Endodermal cell (in vitro differentiated cells): ENCODE measurements at regions not wholly inside any gene's neighbourhood (a gene's known extent, or its start where the extent isn't known, plus 50 kb on each side); places are given as distances from the start of the nearest gene placed in this dataset.

Experiments
- DNase-seq: peaks from one replicate; pipeline ENCODE4 v3.0.0-alpha.2; 2017
- H3K27ac ChIP-seq: 2 replicates; pipeline ENCODE4 v1.5.1; 2013; ENCODE audit warnings: mild to moderate bottlenecking, low read depth, low read length, moderate library complexity
- H3K27me3 ChIP-seq: 2 replicates; pipeline ENCODE4 v1.6.1; 2013; ENCODE audit warnings: mild to moderate bottlenecking, low read length, moderate library complexity; ENCODE audit not compliant: insufficient read depth, control insufficient read depth, poor library complexity, severe bottlenecking
- H3K36me3 ChIP-seq: 2 replicates; pipeline ENCODE4 v1.7.0; 2013; ENCODE audit warnings: mild to moderate bottlenecking, low read length, moderate library complexity; ENCODE audit not compliant: control insufficient read depth, insufficient read depth
- H3K4me1 ChIP-seq: one replicate; pipeline ENCODE4 v1.7.0; 2013; ENCODE audit warnings: low read length; ENCODE audit not compliant: control insufficient read depth, insufficient read depth
- H3K4me3 ChIP-seq: 2 replicates; pipeline ENCODE4 v1.5.1; 2013; ENCODE audit warnings: mild to moderate bottlenecking, low read length, moderate library complexity
- H3K9ac ChIP-seq: 2 replicates; pipeline ENCODE4 v1.6.1; 2013; ENCODE audit warnings: mild to moderate bottlenecking, low read length, moderate library complexity; ENCODE audit not compliant: poor library complexity, severe bottlenecking; ENCODE audit errors: extremely low read depth
- H3K9me3 ChIP-seq: 2 replicates; pipeline ENCODE4 v1.6.1; 2013; ENCODE audit warnings: mild to moderate bottlenecking, low read length, moderate library complexity; ENCODE audit not compliant: control insufficient read depth
- H3K27ac Mint-ChIP-seq: 2 replicates; pipeline ENCODE4 v1.8.0; 2020; ENCODE audit warnings: mixed read lengths
- H3K27me3 Mint-ChIP-seq: 2 replicates; pipeline ENCODE4 v1.8.0; 2021; ENCODE audit warnings: mild to moderate bottlenecking, mixed read lengths; ENCODE audit not compliant: insufficient read depth
- H3K36me3 Mint-ChIP-seq: 2 replicates; pipeline ENCODE4 v1.8.0; 2020; ENCODE audit warnings: low read depth, mixed read lengths
- H3K4me1 Mint-ChIP-seq: 2 replicates; pipeline ENCODE4 v1.8.0; 2020; ENCODE audit warnings: mixed read lengths
- H3K4me3 Mint-ChIP-seq: 2 replicates; pipeline ENCODE4 v1.8.0; 2020; ENCODE audit warnings: mild to moderate bottlenecking, moderate library complexity, mixed read lengths
- H3K9me3 Mint-ChIP-seq: 2 replicates; pipeline ENCODE4 v1.8.0; 2020; ENCODE audit warnings: mild to moderate bottlenecking, mixed read lengths
- CTCF ChIP-seq: fragments of 200-600 bp; sonication (generic); conservative IDR thresholded peaks from 2 replicates; pipeline ENCODE4 v1.5.0; 2021; ENCODE audit warnings: antibody characterized with exemption, mild to moderate bottlenecking
- WGBS, 2 experiments: methylation state at CpG; one replicate each; pipeline versions ENCODE4 v1.1.5 to v1.1.7; 2013; ENCODE audit warnings: missing lambda C conversion rate in 2 of 2, mixed read lengths in 1 of 2; ENCODE audit not compliant: insufficient coverage in 1 of 2, insufficient read length in 1 of 2; 5-methylcytosine and 5-hydroxymethylcytosine counted together

GRCh38 chr18:25496544-25496943, 144.6 kb upstream of the ZNF521 start:
- TF ChIP-seq CTCF = no peak
- Mint-ChIP-seq H3K4me1 (peaks cover 14% of the 10 kb centered on the region), H3K27ac (no peak overlapping the region), H3K27me3 (peaks cover 2% of the 10 kb centered on the region), H3K36me3 (no peaks in the 10 kb centered on the region), H3K4me3 (no peak overlapping the region), H3K9me3 (peaks cover 7% of the 10 kb centered on the region)
- 45 to 100% methylated on average over 1 to 2 of the region's 2 CpGs for WGBS, 2 experiments
- Histone ChIP-seq H3K9ac (no peak overlapping the region), H3K9me3 (peaks cover 26% of the 10 kb centered on the region), H3K4me1 (no peaks in the 10 kb centered on the region), H3K36me3 (no peaks in the 10 kb centered on the region), H3K27me3 (no peaks in the 10 kb centered on the region), H3K4me3 (no peak overlapping the region), H3K27ac (no peak overlapping the region)
- no peak for DNase-seq

- Mint-ChIP-seq H3K9me3 (peaks cover 7% of the 10 kb centered on the region), H3K27ac (no peak overlapping the region), H3K36me3 (no peaks in the 10 kb centered on the region), H3K4me3 (no peak overlapping the region), H3K27me3 (peaks cover 2% of the 10 kb centered on the region), H3K4me1 (peaks cover 14% of the 10 kb centered on the region)
- peaks cover 26% of the 10 kb centered on the region for H3K9me3 ChIP-seq
- no peaks in the 10 kb centered on the region for H3K27me3 ChIP-seq
- TF ChIP-seq CTCF = no peak
- H3K4me1 ChIP-seq = no peaks in the 10 kb centered on the region
- no peak overlapping the region for H3K27ac ChIP-seq
- H3K9ac ChIP-seq = no peak overlapping the region
- no peak overlapping the region for H3K4me3 ChIP-seq
- H3K36me3 ChIP-seq = no peaks in the 10 kb centered on the region
- DNase-seq = no peak
- WGBS, 2 experiments = 78 to 100% methylated on average over 1 of the region's 1 CpG
These were observed 143.6 kb upstream of the ZNF521 start for GRCh38 chr18:25495606-25496005.

GRCh38 chr18:25494888-25495287, 142.9 kb upstream of the ZNF521 start:
- no peak for DNase-seq
- H3K27me3 Mint-ChIP-seq = peaks cover 2% of the 10 kb centered on the region
- Histone ChIP-seq H3K36me3 (no peaks in the 10 kb centered on the region), H3K9ac (no peak overlapping the region), H3K27me3 (no peaks in the 10 kb centered on the region), H3K27ac (no peak overlapping the region), H3K4me1 (no peaks in the 10 kb centered on the region), H3K4me3 (no peak overlapping the region), H3K9me3 (peaks cover 26% of the 10 kb centered on the region)
- H3K27ac Mint-ChIP-seq = no peak overlapping the region
- no peak overlapping the region for H3K4me3 Mint-ChIP-seq
- WGBS, 2 experiments = no CpG with 5 or more reads among the region's 1 CpG
- TF ChIP-seq CTCF = no peak
- peaks cover 14% of the 10 kb centered on the region for H3K4me1 Mint-ChIP-seq
- H3K9me3 Mint-ChIP-seq = peaks cover 7% of the 10 kb centered on the region
- no peaks in the 10 kb centered on the region for H3K36me3 Mint-ChIP-seq
